IPS-NIHi11 (cell line): ENCODE measurements at regions not wholly inside any gene's neighbourhood (a gene's known extent, or its start where the extent isn't known, plus 50 kb on each side); places are given as distances from the start of the nearest gene placed in this dataset.

Experiments used
- DNase-seq: peaks from one replicate; pipeline ENCODE4 v3.0.0; 2012; ENCODE audit warnings: mixed read lengths, low spot score

DNA sequence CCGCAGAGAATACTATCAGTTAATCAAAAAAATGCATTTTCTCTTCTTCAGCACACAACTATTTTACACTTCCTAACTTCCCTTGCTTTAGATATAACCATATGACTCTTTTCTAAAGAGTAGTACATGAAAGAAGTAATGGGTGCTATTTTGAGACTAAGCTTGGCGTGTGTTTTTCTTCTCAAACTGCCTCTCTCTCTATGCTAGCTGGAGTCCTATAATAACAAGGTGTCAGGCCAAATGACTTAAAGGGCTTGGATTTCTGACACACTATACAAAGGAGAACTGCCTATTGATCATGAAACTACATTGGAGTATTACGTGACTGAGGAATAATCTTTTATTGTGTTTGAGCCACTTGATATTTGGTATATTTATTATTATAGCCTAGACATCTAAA, 1330.1 kb upstream of the SPRY2 start:
- DNase-seq = no peak

DNA sequence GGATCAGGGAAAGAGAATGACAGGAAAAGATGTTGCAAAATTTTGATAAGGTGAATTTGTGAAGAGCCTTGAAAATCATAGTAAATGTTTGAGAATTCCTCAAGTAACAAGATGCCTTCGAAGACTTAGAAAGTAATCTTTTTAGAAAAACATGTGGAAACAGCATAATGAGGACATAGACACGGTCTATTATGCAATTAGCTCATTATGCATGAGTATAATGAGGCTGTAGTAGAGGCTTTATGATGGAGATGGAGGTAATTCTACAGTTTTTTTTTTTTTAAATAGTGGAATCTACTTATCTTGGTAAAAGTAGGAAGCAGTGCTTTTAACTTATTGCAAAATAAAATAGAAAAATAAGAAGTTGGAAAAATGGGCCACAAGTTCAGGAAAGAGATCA, 1329.1 kb upstream of the SPRY2 start:
- no peak for DNase-seq

DNA sequence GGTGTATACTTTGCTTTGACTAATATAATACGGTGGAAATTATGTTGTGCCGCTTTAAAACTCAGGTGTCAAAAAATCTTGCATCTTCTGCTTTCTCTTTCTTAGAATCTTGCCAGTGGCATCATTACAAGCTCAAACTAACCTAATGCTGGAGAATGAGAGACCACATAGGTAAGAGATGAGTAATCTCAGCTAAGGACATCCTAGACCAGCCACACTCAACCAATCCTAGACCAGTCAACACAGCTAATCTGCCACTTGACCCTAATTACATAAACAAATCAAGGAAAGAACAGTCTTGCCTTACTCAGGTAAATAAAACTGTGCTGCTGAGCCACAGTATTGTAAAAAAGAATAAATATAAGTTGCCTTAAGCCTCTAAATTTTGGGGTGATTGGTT, 1323.9 kb upstream of the SPRY2 start:
- DNase-seq = no peak

DNA sequence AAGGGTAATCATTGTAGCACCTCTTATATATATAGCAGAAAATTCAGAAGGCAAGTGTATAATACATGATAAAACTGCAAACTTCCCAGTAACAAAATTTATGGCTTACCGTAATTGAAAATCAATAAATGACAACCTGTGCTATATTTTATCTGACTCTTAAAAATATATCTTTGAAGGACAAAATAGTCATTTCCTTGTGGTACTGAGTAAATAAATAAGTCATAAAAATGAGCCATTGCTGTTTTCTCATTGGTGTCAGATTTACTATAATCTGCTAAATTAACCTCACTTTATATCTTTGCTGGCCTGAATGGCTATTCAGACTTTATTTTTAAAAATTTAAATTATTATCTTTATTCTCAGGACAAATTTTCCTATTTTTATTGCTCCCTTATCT, 1319.1 kb upstream of the SPRY2 start:
- DNase-seq = no peak

- peak; percentile 19 for DNase-seq
These were observed 1317.9 kb upstream of the SPRY2 start for GRCh38 chr13:81658598-81659370.

- peak; percentile 29 for DNase-seq
These were observed 1299.2 kb upstream of the SPRY2 start for GRCh38 chr13:81639984-81640582.

DNA sequence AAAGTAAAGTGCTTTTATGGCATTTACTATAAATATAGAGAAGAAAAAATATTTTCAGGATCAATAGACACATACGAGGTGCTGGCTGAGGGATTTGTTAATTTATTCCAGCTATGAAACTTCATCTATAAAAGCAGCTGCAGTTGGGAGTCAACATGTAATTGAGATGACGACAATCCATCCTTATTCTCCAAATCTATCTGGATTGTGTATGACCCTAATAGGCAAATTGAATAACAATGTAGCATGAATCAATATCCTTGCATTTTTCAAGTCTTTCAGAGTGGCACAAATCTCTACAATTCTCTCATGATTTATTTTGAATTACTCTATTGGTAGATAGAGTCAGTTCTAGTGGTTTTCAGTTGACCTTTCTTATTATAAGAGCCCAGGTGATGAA, 1296.5 kb upstream of the SPRY2 start:
- no peak for DNase-seq

GRCh38 chr13:81636120-81636519, 1295.2 kb upstream of the SPRY2 start:
- no peak for DNase-seq

DNA sequence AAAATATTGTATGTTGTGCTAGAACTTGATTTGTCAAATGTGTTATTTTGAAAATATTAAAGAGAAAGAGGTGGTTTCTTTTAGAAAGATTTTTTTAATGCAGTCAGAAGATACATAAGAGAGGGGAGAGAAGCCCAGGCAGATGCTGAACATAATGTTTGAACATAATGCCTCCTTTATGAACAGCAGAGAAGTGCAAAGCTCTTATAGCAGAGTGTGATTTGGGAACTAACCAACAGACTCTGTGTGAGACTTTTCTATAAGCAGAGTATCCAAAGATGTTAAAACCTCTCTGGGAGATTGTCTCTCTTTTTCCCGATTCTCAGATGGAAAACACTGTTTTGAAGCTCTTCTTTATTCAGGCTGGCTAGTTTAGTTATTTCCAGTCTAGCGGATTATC, 1274.1 kb upstream of the SPRY2 start:
- no peak for DNase-seq

GRCh38 chr13:81610644-81611043, 1269.7 kb upstream of the SPRY2 start:
- DNase-seq = no peak

- no peak for DNase-seq
These were observed 1268.4 kb upstream of the SPRY2 start for GRCh38 chr13:81609335-81609734.

DNA sequence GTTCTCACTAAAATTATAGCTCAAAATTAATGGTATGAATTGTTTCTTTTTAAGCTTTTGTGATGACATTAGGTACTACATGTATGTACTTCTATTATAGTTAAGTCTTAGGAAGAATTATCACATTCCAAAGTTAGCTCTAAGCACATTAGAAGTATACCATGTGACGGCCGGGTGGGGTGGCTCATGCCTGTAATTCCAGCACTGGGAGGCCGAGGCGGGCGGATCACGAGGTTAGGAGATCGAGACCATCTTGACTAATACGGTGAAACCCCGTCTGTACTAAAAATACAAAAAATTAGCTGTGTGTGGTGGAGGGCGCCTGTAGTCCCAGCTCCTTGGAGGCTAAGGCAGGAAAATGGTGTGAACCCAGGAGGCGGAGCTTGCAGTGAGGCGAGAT, 1265.1 kb upstream of the SPRY2 start:
- no peak for DNase-seq

- DNase-seq = no peak
These were observed 1261.3 kb upstream of the SPRY2 start for GRCh38 chr13:81602241-81602640.

GRCh38 chr13:81597101-81597500, 1256.2 kb upstream of the SPRY2 start:
- DNase-seq = no peak

GRCh38 chr13:81596224-81596753, 1255.4 kb upstream of the SPRY2 start:
- DNase-seq = no peak

GRCh38 chr13:81591528-81592220, 1250.7 kb upstream of the SPRY2 start:
- DNase-seq = no peak

GRCh38 chr13:81582381-81582780, 1241.5 kb upstream of the SPRY2 start:
- no peak for DNase-seq

DNA sequence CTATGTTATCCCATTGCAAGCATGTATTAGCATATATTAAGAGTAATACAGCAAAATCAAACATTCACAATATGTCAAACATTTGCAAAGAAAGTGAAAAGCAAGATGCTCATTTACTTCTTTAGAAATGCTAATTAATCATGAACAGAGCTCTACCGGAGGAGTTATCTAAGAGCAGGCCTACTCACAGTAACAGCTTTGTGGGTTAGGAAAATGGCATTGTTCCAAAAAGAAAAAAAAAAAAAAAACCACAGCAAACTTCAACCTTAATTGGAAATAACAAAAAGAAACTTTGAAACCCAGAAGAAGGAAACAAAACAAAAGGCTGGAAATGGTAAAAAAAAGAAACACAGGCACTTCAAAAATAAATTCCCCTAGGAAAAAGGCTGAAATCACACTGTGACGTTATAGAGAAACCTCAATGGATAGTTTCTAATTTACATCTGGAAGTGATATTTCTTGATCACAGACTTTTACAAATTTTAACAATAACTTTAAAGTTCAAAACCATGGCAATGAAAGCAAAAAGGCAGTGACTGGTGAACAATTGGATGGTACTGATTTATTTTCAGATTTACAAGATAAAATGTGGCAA, 1236.8 kb upstream of the SPRY2 start:
- DNase-seq = no peak

- DNase-seq = no peak
These were observed 1227.9 kb upstream of the SPRY2 start for GRCh38 chr13:81568824-81569223.

GRCh38 chr13:81565849-81566248, 1224.9 kb upstream of the SPRY2 start:
- DNase-seq = no peak

DNA sequence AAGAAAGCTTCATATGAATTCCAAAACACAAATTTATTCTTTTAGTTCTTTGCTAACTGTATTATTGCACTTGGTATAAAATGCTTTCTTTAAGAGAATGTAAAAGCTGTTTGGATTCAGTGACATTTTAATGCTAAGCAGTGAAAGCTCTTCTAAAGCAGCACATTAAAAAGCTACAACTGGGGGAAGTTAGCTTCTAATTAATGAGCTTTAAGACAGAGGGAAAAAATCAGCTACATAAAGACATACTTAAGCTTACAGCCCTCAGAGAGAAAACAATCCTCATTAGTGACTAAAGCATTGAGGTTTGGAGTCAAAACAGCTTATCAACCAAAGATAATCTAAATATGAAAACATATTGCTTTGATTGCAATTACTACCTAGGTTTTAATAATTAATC, 1222.2 kb upstream of the SPRY2 start:
- no peak for DNase-seq

DNA sequence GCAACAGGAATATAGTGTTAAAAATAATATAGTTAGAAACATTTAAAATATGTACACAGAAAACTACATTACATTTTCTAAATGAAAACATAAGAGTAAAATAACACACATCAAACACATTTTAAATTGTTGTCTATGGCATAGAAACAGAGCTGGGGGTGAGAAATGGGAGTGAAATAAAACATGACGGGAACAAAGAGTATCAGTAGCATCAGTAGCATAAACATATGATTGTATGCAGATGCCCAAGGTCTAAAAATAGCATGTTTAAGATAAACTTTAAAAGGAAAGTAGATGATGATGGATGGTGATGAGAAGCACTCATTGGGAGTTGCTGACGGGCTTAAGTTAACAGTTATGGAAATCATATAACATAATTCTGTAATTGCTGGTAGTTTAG, 1221.7 kb upstream of the SPRY2 start:
- no peak for DNase-seq

GRCh38 chr13:81551036-81551435, 1210.1 kb upstream of the SPRY2 start:
- no peak for DNase-seq
